Endothelial cell of umbilical vein (primary cell): ENCODE measurements at regions not wholly inside any gene's neighbourhood (a gene's known extent, or its start where the extent isn't known, plus 50 kb on each side); places are given as distances from the start of the nearest gene placed in this dataset.

Experiments used
- BruUV-seq: library from RNA; stranded (reverse); fragments of 400-500 nt; replicated peaks from 2 replicates; lab custom pipeline; 2021; lab: Mats Ljungman, UMichigan
- CTCF ChIA-PET: fragments of 300-600, 350-600 bp; sonication (Branson Sonifier 250); formaldehyde crosslinking; loops from one replicate; lab custom pipeline; 2021; ENCODE audit warnings: antibody characterized with exemption, inconsistent platforms; lab: Charles Lee
- POLR2A ChIA-PET: fragments of 300-600, 350-600 bp; sonication (Branson Sonifier 250); formaldehyde crosslinking; loops from one replicate; lab custom pipeline; 2021; ENCODE audit warnings: antibody characterized with exemption, inconsistent platforms; lab: Charles Lee
- DNase-seq: peaks from one replicate; pipeline ENCODE4 v3.0.0-alpha.2; 2011; ENCODE audit warnings: low read depth, low spot score
- FAIRE-seq: peaks from 2 replicates; lab custom pipeline; 2011; peaks lifted over from hg19 to GRCh38; lab: Jason Lieb, UNC
- H2AFZ ChIP-seq: 2 replicates; pipeline ENCODE4 v1.6.0; 2012; ENCODE audit warnings: low read depth, low read length, control low read depth, inconsistent platforms
- H3K27ac ChIP-seq: 2 replicates; pipeline ENCODE4 v1.5.1; 2011; ENCODE audit warnings: low read depth, mild to moderate bottlenecking, control low read depth, low read length, moderate library complexity; ENCODE audit not compliant: insufficient read depth
- H3K27me3 ChIP-seq, 2 experiments: 2 replicates each; pipeline versions ENCODE4 v1.6.0 to v1.6.1; 2011; ENCODE audit warnings: low read length in 2 of 2, mixed read lengths in 1 of 2; ENCODE audit not compliant: control insufficient read depth in 2 of 2, insufficient read depth in 2 of 2
- H3K36me3 ChIP-seq, 2 experiments: 2 replicates in 1 of 2; 3 replicates in 1 of 2; pipeline ENCODE4 v1.5.1; 2011; ENCODE audit warnings: low read length in 2 of 2, mild to moderate bottlenecking in 1 of 2, moderate library complexity in 1 of 2; ENCODE audit not compliant: control insufficient read depth in 2 of 2, insufficient read depth in 2 of 2; ENCODE audit errors: extremely low read depth in 1 of 2
- H3K4me1 ChIP-seq: 3 replicates; pipeline ENCODE4 v1.5.1; 2011; ENCODE audit warnings: mild to moderate bottlenecking, low read length; ENCODE audit not compliant: control insufficient read depth, insufficient read depth; ENCODE audit errors: extremely low read depth
- H3K4me2 ChIP-seq: 2 replicates; pipeline ENCODE4 v1.6.1; 2011; ENCODE audit warnings: low read length, control low read depth, mixed read lengths; ENCODE audit not compliant: insufficient read depth
- H3K4me3 ChIP-seq, 3 experiments: fragments of 200-600 bp in 1 of 3; sonication (generic), shearing (Covaris generic) in 1 of 3; replicated peaks in 1 of 3; 2 replicates each; pipeline ENCODE4 v1.5.1; 2011 to 2016; ENCODE audit warnings: control low read depth in 3 of 3, low read length in 3 of 3, mild to moderate bottlenecking in 2 of 3, inconsistent platforms in 1 of 3, low read depth in 1 of 3, moderate library complexity in 1 of 3; ENCODE audit not compliant: insufficient read depth in 1 of 3
- H3K79me2 ChIP-seq: 2 replicates; pipeline ENCODE4 v1.6.0; 2012; ENCODE audit warnings: low read length, inconsistent platforms; ENCODE audit not compliant: control insufficient read depth, insufficient read depth
- H3K9ac ChIP-seq: replicated peaks from 2 replicates; pipeline ENCODE3; 2011; ENCODE audit warnings: low read length, control low read depth; ENCODE audit not compliant: insufficient read depth; ENCODE audit errors: extremely low read depth
- H3K9me1 ChIP-seq: replicated peaks from 3 replicates; pipeline ENCODE4 v1.6.0; 2011; ENCODE audit warnings: mild to moderate bottlenecking, low read length; ENCODE audit not compliant: control insufficient read depth, insufficient read depth; ENCODE audit errors: extremely low read depth
- H3K9me3 ChIP-seq: replicated peaks from 2 replicates; pipeline ENCODE4 v1.5.1; 2012; ENCODE audit warnings: low read length, inconsistent platforms; ENCODE audit not compliant: control insufficient read depth, insufficient read depth
- H4K20me1 ChIP-seq: replicated peaks from 2 replicates; pipeline ENCODE3; 2011; ENCODE audit warnings: mild to moderate bottlenecking, low read length; ENCODE audit not compliant: control insufficient read depth, insufficient read depth; ENCODE audit errors: extremely low read depth
- FOS ChIP-seq: IDR thresholded peaks from 2 replicates; pipeline ENCODE4 v1.6.1; 2011; ENCODE audit warnings: mild to moderate bottlenecking, low read length, moderate library complexity, borderline replicate concordance; ENCODE audit not compliant: insufficient read depth
- JUN ChIP-seq: IDR thresholded peaks from 2 replicates; pipeline ENCODE4 v1.6.1; 2011; ENCODE audit warnings: borderline replicate concordance, low read depth; ENCODE audit not compliant: insufficient read length, insufficient read depth
- MYC ChIP-seq: IDR thresholded peaks from one replicate; pipeline ENCODE4 v1.6.1; 2011; ENCODE audit warnings: mild to moderate bottlenecking, low read depth, low read length
- POLR2A ChIP-seq: IDR thresholded peaks from 2 replicates; pipeline ENCODE4 v1.6.1; 2012; ENCODE audit warnings: low read depth, mild to moderate bottlenecking, control low read depth, low read length
- POLR2AphosphoS5 ChIP-seq: IDR thresholded peaks from 2 replicates; pipeline ENCODE4 v1.6.1; 2012; ENCODE audit warnings: low read depth, mild to moderate bottlenecking, control low read depth, low read length, moderate library complexity; ENCODE audit not compliant: insufficient read depth
- dilution Hi-C: fragments of 300-500 bp; cut with MboI; formaldehyde crosslinking; loops from one replicate; pipeline ENCODE4 v1.15.0; 2019; ENCODE audit warnings: low sequenced_read_pairs; ENCODE audit not compliant: extremely low pct_ligation_motif_present
- intact Hi-C: fragments of 100-400 bp; cut with micrococcal nuclease; formaldehyde crosslinking; loops from one replicate; pipeline ENCODE4 v1.10.0; 2022
- TF ChIP-seq, protein P1 (sequence below): IDR thresholded peaks from 2 replicates; pipeline ENCODE4 v1.6.1; 2011; ENCODE audit not compliant: insufficient read depth, insufficient read length
- TF ChIP-seq, protein P2 (sequence below), 2 donors: IDR thresholded peaks; 1 replicate in 1 of 2; 2 replicates in 1 of 2; pipeline ENCODE4 v1.5.1; 2011; ENCODE audit warnings: low read length in 2 of 2, mild to moderate bottlenecking in 2 of 2, moderate library complexity in 2 of 2, control low read depth in 1 of 2, inconsistent platforms in 1 of 2, low read depth in 1 of 2; ENCODE audit not compliant: insufficient read depth in 1 of 2; ENCODE audit errors: extremely low read depth in 1 of 2

DNA sequence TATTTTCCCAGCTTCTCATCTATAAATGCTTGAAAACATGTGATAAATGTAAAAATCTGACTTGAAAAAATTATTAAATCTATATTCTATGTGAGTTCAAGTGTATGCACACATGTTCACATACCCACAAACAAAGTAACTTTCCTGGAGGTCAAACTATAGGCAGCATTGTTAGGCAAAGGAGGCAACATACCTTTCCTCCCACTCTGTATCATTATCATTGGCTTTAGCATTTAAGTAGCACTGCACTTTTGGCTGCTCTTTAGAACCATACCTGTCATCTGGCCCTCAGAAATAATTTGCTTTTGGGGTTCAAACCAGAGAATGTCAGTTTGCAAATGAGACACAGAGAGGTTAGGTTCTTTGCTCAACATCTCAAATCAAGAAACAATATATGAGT, 102.4 kb upstream of the CCDC196 start:
- intact Hi-C loops: no loop called here
- Histone ChIP-seq H3K4me1 (no peaks in the 10 kb centered on the region), H3K4me3 (no peak overlapping the region), H3K27ac (no peak overlapping the region), H3K36me3 (no peaks in the 10 kb centered on the region), H4K20me1 (no peaks in the 10 kb centered on the region), H3K79me2 (no peaks in the 10 kb centered on the region), H3K9me1 (no peaks in the 10 kb centered on the region), H3K27me3 (peaks cover 4 to 7% of the 10 kb centered on the region in 2 experiments), H3K9me3 (no peaks in the 10 kb centered on the region), H2AFZ (no peak overlapping the region), H3K9ac (no peak overlapping the region), H3K4me2 (no peak overlapping the region)
- FAIRE-seq (no peak), DNase-seq (no peak)
- TF ChIP-seq, protein P1, sequence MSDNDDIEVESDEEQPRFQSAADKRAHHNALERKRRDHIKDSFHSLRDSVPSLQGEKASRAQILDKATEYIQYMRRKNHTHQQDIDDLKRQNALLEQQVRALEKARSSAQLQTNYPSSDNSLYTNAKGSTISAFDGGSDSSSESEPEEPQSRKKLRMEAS: no peak
- TF ChIP-seq, protein P2, sequence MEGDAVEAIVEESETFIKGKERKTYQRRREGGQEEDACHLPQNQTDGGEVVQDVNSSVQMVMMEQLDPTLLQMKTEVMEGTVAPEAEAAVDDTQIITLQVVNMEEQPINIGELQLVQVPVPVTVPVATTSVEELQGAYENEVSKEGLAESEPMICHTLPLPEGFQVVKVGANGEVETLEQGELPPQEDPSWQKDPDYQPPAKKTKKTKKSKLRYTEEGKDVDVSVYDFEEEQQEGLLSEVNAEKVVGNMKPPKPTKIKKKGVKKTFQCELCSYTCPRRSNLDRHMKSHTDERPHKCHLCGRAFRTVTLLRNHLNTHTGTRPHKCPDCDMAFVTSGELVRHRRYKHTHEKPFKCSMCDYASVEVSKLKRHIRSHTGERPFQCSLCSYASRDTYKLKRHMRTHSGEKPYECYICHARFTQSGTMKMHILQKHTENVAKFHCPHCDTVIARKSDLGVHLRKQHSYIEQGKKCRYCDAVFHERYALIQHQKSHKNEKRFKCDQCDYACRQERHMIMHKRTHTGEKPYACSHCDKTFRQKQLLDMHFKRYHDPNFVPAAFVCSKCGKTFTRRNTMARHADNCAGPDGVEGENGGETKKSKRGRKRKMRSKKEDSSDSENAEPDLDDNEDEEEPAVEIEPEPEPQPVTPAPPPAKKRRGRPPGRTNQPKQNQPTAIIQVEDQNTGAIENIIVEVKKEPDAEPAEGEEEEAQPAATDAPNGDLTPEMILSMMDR (IDR thresholded peaks at IDR 0.05; ENCODE audit: extremely low read depth in 1 of 2, insufficient read depth in 1 of 2, low read depth in 1 of 2, low read length in 2 of 2): no peak
- TF ChIP-seq POLR2A (no peak), MYC (no peak), FOS (no peak), POLR2AphosphoS5 (no peak)
- no TSS peak for BruUV-seq
- CTCF ChIA-PET: no interaction called here
- POLR2A ChIA-PET: no interaction called here
- dilution Hi-C loops: no loop called here

DNA sequence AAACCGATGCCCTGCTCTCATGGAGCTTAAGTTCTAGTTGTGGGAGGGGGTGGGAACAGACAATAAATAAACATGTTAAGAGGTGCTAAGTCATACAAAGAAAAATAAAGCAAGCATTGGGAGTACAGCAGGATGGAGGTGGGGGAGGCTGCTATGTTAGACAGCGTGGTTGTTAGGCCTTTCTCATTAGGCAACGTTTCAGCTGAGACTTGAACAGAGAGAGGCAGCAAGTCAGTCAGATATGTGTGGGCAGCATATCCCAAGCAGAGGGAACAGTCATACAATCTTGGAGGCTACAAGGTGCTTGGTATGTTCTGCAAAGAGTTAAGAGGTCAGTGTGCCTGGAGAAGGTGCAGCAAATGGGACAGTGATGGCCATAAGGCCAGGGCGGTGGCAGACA, 97.7 kb upstream of the CCDC196 start:
- H4K20me1 ChIP-seq: no peaks in the 10 kb centered on the region
- FAIRE-seq: no peak
- peaks cover 0 to 4% of the 10 kb centered on the region in 2 experiments for H3K27me3 ChIP-seq
- no peaks in the 10 kb centered on the region for H3K4me1 ChIP-seq
- dilution Hi-C loops (no loop called here), intact Hi-C loops (no loop called here)
- no peak overlapping the region for H3K9ac ChIP-seq
- BruUV-seq: no TSS peak
- H3K36me3 ChIP-seq: no peaks in the 10 kb centered on the region
- no peaks in the 10 kb centered on the region for H3K9me3 ChIP-seq
- CTCF ChIA-PET: interaction anchor here (1.6 kb wide), 1 partner anchor 29 kb away, joined by 5 read pairs; no protein-coding TSS in a partner anchor
- H3K27ac ChIP-seq: no peak overlapping the region
- no peak for TF ChIP-seq JUN
- H3K4me2 ChIP-seq: no peak overlapping the region
- no peak for DNase-seq
- POLR2A ChIA-PET: no interaction called here
- no peak overlapping the region for H3K4me3 ChIP-seq
- H2AFZ ChIP-seq: no peak overlapping the region
- no peaks in the 10 kb centered on the region for H3K9me1 ChIP-seq
- H3K79me2 ChIP-seq: no peaks in the 10 kb centered on the region
